HG03196 (cell line): ENCODE measurements at regions not wholly inside any gene's neighbourhood (a gene's known extent, or its start where the extent isn't known, plus 50 kb on each side); places are given as distances from the start of the nearest gene placed in this dataset.

Experiments used
- ATAC-seq: cut with Tn5 transposase; IDR thresholded peaks from one replicate; pipeline ENCODE4 v1.9.1; 2021; ENCODE audit not compliant: unreplicated experiment

GRCh38 chr12:92650228-92650822 lies 52.5 kb upstream of the PLEKHG7 start:
- ATAC-seq = no peak

DNA sequence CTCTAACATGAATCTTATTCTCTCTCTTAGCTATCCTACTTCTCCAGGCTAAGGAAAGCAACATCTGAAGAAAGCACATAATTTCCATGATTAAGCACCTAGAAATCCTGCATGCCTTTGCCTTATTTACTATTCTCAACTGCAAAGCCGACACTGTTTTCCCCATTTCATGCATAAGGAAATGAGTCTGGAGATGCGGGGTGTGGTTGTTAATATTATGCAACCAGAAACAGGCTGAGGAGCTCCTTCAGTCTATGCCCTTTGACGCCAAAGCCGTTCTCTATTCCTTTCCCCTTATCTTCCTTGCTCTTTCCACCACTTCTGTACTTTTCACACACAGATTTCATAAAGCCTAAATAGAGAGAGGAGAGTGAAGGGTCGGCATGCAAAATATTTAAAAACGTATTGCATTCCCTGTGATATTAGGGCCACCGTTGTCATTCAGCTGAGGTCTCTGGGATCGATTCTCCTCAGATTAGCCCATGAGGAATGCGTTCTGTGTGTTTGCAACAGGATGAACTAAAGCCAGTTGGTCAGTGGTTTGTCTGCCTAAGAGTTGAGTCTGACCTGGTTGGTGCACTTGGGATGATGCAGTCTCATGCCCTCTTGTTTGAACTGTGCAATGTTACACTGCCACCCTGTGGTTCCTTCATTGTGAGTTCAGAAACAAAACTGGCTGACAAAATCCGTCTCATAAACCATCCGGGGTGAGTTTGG lies 53.1 kb upstream of the PLEKHG7 start:
- peak; percentile 78 for ATAC-seq

DNA sequence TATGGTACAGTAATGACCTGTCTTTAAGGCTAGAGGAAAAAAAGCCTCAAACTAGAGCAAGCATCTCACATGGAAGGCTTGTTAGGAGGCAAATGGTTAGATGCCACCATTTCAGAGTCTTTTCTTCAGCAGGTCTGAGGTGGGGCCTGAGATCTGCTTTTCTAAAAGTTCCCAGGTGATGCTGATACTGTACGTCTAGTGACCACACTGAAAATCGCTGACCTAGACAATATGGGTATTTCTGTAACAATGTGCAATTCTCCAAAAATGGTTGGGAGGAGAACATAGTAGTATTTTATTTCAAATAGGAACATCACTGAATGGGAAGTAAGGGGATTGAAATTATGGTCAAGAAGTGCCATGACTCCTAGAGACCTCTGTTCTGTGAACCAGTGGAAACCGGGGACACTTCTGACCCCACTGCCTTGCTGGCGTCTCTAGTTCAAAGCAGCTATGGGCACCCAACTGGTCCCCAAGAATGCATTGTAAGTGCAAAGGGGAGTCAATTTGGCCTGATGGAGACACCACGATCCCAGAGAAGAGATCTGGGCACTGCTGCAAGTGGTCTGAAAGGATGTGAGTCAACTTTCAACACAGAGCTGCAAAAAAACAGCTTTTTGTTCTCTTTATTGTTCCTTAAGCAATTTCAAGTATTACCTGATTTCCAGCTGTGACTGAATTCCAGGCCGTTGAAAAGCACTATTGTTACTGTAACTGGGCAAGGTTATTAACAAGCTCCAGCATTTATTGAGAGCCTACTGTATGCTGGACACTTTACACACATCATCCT lies 54.4 kb upstream of the PLEKHG7 start:
- ATAC-seq = no peak

GRCh38 chr12:92641291-92641690 lies 61.5 kb upstream of the PLEKHG7 start:
- no peak for ATAC-seq

GRCh38 chr12:92640691-92641090 lies 62.1 kb upstream of the PLEKHG7 start:
- ATAC-seq = no peak

- ATAC-seq = no peak
These were observed 63.8 kb upstream of the PLEKHG7 start for GRCh38 chr12:92639017-92639416.

DNA sequence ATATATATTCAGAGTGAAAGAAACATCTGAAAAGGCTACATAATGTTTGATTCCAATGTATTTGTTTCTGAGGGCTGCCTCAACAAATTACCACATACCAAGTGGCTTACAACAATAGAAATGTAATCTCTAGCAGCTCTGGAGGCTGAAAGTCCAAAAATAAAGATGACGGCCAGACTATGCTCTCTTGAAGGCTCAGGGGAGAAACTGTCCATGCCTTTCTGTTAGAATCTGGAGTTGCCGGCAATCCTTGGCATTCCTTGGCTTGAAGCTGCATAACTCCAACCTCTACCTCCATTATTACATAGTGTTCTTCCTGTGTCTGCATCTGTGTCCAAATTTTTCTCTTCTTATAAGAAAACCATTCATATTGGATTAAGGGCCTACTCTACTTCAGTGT lies 68.1 kb upstream of the PLEKHG7 start:
- no peak for ATAC-seq

GRCh38 chr12:92634202-92634601 lies 68.6 kb upstream of the PLEKHG7 start:
- no peak for ATAC-seq

DNA sequence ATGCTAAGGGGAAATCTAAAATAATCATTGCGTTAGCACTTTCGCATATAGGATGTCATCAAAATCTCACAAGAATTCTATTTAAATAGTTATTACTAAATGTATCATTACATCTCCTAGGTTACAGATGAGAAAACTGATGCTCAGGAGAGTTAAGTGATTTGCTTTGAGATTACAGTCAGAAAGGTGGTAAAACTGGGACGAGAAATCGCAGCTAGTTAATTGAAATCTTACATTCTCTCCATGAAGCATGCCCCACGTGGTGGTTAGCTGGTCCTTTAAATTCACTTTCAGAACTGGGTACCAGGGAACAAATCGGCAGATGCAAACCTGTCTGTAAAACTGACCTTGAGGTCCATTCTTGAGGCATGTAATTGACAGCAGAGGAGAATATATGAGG lies 71.8 kb upstream of the PLEKHG7 start:
- no peak for ATAC-seq

- ATAC-seq = no peak
These were observed 73.3 kb upstream of the PLEKHG7 start for GRCh38 chr12:92629349-92630065.

DNA sequence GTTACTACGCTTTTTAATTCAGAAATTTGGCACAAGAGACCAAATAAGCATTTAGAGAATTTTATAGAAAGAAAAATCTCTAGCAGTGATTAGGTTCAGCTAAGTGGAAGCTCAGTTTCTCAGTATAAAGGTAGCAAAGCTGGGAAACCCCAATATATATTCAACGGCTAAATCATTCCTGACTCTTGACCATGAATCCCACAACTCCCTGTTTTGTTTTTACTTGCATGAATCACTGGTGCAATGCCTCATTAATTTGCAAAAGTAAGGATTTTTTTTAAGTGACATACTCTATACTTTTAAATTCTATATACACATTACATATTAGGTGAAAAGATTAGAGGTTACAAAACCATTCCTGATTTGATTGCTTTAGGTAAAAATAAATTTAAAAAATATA lies 74.3 kb upstream of the PLEKHG7 start:
- ATAC-seq = no peak

DNA sequence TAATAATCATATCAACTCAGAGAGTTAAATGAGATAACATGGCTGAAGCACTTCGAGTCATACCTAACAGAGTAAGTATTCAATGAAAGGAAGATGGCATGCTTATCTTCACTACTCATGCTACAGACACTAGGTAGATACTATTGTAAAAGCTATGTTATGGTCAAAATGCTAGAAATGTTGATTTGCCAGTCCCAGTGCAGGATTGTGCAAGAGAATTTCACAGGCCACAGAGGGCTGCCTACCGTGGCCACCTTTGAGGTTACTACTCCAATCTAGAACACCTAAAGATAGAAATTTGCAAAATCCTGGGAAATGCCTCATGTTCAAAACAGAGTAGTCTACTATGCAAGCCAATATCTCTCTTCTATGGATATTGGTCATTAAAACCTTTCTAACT lies 75.3 kb upstream of the PLEKHG7 start:
- no peak for ATAC-seq

DNA sequence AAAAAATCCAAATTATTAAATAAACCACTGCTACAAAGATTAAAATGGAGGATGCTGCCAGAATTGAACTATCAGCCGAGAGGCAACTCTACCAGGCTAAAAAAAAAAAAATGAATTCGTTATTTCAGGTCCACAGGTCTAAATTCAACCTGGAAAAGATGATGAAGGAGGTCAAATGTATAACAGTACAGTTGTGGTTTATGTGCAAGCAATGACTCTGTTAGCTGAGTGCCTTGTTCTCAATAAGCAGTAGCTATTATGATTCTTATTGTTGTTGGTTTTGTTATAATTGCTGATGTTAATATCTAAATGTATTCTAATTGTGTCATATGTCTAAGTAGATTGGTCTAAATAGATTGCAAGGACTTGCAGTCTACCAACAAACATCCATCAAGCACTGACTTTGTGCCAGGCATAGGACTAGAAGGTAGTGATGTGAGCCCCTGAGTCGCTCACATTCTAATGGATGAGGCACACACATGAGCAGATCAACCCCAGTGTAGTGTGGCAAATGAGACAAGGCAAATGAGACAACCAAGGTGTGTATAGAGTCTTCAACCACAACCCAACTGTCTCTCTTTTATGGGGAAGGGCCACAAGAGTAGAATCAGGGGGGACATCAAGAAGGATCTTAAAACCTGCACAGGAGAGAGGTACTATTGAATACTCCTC lies 77.0 kb upstream of the PLEKHG7 start:
- ATAC-seq = no peak

DNA sequence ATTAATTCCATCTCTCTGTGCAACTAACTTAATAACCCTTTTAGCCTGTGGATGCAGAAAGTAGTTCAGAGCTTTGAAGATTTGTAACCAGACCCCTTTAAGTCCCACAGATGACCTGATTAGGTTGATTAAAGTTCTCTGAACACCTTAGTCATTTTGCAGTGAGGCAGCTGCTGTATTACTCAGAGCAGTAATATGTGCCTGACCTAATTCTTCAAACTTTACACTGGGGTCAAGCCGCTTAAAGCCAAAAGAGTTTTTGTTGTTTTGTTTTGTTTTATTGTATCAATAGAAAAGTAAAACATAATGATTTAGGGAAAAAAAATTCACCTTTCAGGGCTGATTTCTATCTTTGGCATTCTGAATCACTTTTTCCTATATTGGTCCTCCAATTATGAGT lies 78.6 kb upstream of the PLEKHG7 start:
- ATAC-seq = no peak

DNA sequence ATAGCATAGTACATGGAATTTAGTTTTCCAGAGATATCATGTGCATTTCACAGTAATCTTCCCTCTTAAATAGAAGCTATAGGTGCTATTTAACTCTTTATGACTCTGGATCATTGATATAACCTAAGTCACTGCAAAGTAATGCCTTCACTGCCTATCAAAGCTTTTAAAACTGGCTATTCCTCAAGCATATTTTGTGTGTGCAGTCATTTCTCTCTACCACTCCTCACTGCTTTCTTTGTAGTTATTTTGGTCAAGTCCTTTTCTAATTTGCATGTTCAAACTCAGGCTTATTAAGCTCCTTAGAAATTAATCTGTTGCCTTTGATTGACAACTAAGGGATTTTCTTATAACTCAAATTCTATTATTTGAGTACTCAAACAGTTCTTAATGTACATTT lies 79.4 kb upstream of the PLEKHG7 start:
- no peak for ATAC-seq

GRCh38 chr12:92621833-92622232 lies 81.0 kb upstream of the PLEKHG7 start:
- no peak for ATAC-seq

DNA sequence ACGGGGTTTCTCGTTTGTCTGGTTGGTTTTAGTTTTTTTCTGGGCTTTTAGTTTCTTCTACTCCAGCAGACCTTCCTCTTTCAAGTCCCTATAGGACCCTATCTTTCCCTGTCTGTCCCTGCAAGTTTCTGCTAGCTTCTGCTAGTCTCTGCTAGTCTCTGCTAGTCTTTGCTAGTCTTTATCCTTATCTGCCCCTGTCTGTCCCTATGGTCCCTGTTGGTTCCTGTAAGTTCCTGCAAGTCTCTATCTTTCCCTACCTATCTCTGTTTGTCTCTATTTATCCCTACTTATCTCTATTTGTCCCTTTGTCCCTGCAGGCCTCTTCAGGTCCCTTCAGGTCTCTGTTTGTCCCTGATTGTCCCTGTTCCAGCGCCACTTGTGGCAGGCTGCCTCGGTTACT lies 81.5 kb upstream of the PLEKHG7 start:
- ATAC-seq = no peak

DNA sequence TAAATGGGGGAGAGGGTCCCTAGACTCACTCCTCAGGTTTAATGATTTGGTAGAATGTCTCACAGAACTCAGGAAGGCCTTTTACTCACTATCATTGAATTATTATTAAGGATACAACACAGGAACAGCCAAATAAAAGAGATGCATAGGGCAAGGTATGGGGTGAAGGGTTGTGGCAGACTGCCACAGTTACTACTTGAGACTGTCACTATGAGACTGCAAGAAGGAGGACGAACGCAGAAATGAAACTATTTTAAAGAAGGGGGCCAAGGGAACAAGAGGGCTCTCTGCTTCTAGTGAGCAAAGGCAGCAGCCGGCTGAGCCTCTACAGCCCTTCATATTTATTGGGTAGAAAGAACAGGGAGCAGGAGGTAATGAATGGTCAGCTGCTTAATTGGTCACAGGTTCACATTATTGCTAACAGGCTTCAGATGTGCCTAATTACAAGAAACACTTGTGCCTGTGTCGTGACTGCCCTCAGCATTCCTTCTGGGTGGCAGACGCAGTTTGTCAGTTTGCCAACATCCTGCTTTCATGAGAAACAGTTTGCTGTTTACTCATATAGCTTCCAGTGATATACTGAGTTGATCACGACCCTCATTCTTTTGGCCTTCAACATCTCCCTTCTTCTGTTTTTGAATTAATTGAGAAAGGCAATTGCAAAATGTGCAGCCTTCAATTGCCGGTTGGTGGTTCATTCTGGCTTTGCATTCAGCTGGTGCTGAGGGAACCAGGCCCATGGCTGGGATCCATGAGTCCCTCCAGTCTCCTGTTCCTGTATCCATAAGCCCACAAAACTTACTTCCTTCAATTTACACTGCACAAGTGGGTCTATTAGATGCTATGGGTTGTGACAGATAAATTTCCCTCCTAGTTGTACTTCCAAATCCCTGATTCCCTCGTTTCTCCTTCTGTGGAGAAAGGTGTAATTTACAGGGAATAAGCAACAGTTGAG lies 82.8 kb upstream of the PLEKHG7 start:
- ATAC-seq = no peak

DNA sequence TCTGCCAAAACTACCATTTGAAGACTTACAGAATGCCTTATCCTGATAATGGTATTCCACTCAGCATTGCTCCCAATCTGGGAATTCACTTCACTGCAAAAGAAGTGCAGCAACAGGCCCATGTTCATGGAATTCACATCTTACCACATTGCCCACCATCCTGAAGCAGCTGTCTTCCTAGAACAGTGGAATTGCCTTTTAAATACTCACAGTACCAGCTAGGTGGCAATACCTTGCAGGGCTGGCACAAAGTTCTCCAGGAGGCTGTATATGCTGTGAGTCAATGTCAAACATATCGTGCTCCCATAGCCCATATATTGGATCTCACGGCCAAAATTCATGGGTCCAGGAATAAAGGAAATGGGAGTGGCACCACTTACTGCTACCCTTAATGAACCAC lies 83.8 kb upstream of the PLEKHG7 start:
- no peak for ATAC-seq

DNA sequence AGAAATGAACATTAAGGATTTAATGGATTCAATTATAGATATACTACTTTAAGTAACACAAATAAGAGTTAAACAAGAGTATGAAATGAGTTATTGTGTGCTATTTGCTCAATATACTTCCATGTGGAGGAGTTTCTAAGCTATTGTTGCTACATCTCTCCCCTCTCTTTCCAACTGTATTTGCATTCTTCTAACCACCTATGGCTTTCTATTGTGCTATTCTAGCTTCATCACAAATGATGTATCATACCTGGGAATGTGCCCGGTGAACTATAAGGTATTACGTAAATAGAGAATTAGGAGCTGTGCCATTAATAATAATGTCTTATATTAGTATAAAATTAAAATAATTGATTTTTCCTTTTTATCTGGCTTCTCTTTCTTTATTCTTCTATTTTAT lies 87.1 kb upstream of the PLEKHG7 start:
- no peak for ATAC-seq
